ENCODE measurements at regions not wholly inside any gene's neighbourhood (a gene's known extent, or its start where the extent isn't known, plus 50 kb on each side); places are given as distances from the start of the nearest gene placed in this dataset.

DNA sequence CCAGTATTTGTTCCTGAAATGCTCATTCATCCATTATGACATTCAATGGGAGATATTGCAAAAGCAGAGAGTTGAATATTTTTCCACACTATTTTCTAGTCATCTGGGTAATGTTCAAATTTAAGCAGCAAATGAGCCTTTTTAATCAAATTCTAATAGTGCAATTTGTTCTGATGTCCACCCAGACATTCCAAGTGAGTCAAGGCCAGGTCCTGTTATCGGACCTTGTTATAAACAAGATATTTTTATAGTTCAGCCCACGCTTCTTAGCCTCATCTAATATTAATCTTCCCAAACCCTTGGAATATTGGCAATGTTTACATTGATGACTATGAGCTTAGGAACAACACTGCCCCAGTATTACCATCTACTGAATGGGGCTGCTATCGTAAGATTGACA, 500.1 kb upstream of the PHF14 start:
- TF ChIP-seq, protein P1, sequence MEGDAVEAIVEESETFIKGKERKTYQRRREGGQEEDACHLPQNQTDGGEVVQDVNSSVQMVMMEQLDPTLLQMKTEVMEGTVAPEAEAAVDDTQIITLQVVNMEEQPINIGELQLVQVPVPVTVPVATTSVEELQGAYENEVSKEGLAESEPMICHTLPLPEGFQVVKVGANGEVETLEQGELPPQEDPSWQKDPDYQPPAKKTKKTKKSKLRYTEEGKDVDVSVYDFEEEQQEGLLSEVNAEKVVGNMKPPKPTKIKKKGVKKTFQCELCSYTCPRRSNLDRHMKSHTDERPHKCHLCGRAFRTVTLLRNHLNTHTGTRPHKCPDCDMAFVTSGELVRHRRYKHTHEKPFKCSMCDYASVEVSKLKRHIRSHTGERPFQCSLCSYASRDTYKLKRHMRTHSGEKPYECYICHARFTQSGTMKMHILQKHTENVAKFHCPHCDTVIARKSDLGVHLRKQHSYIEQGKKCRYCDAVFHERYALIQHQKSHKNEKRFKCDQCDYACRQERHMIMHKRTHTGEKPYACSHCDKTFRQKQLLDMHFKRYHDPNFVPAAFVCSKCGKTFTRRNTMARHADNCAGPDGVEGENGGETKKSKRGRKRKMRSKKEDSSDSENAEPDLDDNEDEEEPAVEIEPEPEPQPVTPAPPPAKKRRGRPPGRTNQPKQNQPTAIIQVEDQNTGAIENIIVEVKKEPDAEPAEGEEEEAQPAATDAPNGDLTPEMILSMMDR (optimal IDR thresholded peaks at IDR 0.05 in 1 of 3, IDR thresholded peaks at IDR 0.05 in 1 of 3, conservative IDR thresholded peaks at IDR 0.05 in 1 of 3; ENCODE audit: extremely low read depth in 1 of 3, insufficient read depth in 2 of 3, low read length in 3 of 3): no peak
- no peak for TF ChIP-seq EZH2 (IDR thresholded peaks at IDR 0.05; ENCODE audit: low read length)

All from keratinocyte (primary cell).